ENCODE measurements at regions not wholly inside any gene's neighbourhood (a gene's known extent, or its start where the extent isn't known, plus 50 kb on each side); places are given as distances from the start of the nearest gene placed in this dataset.
"Not testable (repeated sequence)": the region's sequence is repeated elsewhere in the genome, so short reads cannot be mapped to it uniquely, and the experiment has no call there.

DNA sequence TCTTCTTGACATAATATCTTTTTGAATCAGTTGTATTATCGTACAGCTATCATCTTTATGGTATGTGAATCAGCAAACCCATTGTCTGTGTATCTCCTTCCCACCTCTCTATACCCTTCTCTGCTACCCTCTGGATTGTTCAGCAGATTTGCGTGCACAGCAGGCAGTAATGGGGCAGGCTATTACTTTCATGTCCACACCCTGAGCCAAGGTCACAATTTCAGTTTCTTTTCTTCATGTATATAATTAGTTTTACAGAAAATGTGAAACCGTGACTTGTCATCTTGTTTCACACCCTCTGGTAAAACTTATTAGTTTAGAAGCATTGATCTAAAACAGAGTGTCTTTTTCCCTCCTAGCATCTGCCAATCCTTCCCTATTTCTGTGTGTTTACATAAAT lies 770.4 kb upstream of the SEMA6D start:
- Mint-ChIP-seq H3K4me3 (no peak overlapping the region), H3K4me1 (ENCODE audit: low read depth in 2 of 2) (no peaks in the 10 kb centered on the region), H3K27me3 (no peaks in the 10 kb centered on the region), H3K9me3 (peaks cover 23% of the 10 kb centered on the region), H3K36me3 (peaks cover 15% of the 10 kb centered on the region), H3K27ac (no peak overlapping the region)
- no peak for ATAC-seq
- DNase-seq (ENCODE audit: low spot score) = no peak

DNA sequence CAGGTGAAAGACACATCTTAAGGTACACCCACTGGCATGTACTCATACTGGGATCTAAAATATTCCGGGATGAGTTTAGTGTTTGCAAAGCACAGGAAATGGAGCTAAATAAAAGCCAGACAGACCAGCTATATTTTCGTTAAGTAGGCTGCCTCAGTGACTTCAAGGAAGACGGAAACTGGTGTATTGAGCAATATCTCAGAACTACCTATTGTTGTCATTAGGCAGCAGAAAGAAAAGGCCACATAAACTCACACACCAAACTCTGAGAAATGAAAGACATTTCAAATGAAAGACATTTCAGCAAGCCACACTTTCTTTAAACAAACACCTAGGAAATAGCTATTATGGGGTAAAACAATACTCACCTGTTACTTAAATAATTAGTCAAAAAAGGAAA lies 761.7 kb upstream of the SEMA6D start:
- Mint-ChIP-seq H3K9me3 (peaks cover 23% of the 10 kb centered on the region), H3K36me3 (peaks cover 14% of the 10 kb centered on the region), H3K4me1 (ENCODE audit: low read depth in 2 of 2) (no peaks in the 10 kb centered on the region), H3K4me3 (no peak overlapping the region), H3K27ac (no peak overlapping the region), H3K27me3 (no peaks in the 10 kb centered on the region)
- DNase-seq (ENCODE audit: low spot score) (no peak), ATAC-seq (no peak)

DNA sequence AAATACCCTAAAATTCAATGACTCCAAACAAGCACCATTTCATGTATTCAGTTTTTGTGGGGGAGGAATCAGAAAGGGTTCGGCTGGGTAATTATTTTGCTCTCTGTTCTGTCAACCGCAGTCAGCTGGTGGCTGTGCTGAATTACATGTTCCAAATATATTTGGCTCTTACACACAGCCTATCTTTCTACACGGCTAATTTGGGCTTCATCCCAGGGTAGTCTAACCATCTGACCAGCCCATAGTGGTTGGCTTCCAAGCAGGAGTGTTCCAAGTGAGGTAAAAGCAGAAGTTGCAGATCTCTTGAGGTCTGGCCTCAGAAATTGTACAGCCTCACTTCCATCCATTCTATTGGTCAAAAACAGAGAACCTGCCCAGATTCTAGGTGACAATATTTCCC lies 760.8 kb upstream of the SEMA6D start:
- no peak overlapping the region for H3K27ac Mint-ChIP-seq

DNA sequence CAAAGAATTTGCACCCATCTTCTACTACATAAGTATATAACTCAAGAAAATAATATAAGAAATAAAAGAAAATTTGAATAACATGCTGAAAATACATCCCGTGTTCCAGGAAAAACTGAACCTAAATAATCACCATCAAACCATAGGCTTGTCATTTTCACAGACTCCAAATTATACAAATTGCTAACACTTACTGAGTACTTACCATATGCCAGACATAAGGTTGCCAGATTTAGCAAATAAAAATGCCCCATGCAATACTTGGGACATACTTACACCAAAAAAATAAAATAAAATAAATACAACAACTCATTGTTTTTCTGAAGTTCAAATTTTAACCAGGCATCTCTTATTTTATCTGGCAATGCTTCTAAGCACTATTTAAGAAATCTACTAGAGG lies 760.4 kb upstream of the SEMA6D start:
- DNase-seq (ENCODE audit: low spot score) (no peak), ATAC-seq (no peak)
- Mint-ChIP-seq H3K27ac (no peak overlapping the region), H3K36me3 (peaks cover 10% of the 10 kb centered on the region), H3K27me3 (no peaks in the 10 kb centered on the region), H3K4me1 (ENCODE audit: low read depth in 2 of 2) (no peaks in the 10 kb centered on the region), H3K9me3 (peaks cover 19% of the 10 kb centered on the region), H3K4me3 (no peak overlapping the region)

More for the DNA sequence above, 760.8 kb upstream of the SEMA6D start:
- Mint-ChIP-seq H3K4me1 (ENCODE audit: low read depth in 2 of 2) (no peaks in the 10 kb centered on the region), H3K4me3 (no peak overlapping the region), H3K9me3 (peaks cover 21% of the 10 kb centered on the region), H3K36me3 (peaks cover 12% of the 10 kb centered on the region), H3K27me3 (no peaks in the 10 kb centered on the region)
- DNase-seq (ENCODE audit: low spot score) (no peak), ATAC-seq (no peak)

DNA sequence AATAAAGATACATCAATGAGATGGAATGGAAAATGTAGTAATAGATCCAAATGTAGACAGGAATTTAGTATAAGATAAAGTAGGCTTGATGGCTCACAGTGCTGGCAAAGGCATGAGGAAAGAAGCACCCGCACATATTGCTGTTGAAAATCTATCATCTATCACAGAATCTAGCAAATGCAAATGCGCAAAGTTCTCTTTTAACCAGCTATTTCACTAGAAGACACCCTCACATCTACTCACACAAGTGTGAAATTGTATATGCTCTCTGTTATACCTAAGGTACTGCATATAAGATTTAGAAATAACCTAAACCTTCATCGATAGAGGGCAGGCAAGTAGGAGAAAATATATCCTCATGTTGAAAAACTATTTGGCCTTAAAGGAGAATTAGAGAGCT lies 756.7 kb upstream of the SEMA6D start:
- Mint-ChIP-seq H3K36me3 (peaks cover 7% of the 10 kb centered on the region), H3K4me1 (ENCODE audit: low read depth in 2 of 2) (no peaks in the 10 kb centered on the region), H3K27ac (no peak overlapping the region), H3K4me3 (no peak overlapping the region), H3K27me3 (no peaks in the 10 kb centered on the region), H3K9me3 (peaks cover 13% of the 10 kb centered on the region)
- DNase-seq (ENCODE audit: low spot score) = no peak
- no peak for ATAC-seq

DNA sequence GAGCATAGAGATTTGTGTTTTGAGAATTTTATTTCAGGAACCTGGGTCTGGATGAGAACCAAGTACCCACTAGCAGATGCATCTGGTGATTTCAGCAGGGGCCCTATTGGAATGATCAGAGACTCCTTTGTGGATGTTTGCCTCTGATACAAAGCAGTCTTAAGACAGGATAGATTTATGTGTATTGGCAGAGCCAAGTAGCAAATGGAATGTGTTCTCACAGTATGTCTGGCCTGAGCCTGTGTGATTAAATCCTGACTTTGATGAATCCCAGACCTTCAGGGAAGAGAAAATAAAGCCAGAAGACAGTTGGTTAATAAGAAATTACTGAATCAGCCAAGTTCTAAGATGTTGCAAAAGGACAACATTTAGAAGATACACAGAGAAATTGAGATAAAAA lies 755.5 kb upstream of the SEMA6D start:
- peaks cover 16% of the 10 kb centered on the region for H3K9me3 Mint-ChIP-seq
- ATAC-seq (no peak), DNase-seq (ENCODE audit: low spot score) (no peak)
- peaks cover 11% of the 10 kb centered on the region for H3K36me3 Mint-ChIP-seq
- H3K27ac Mint-ChIP-seq = no peak overlapping the region
- H3K4me1 Mint-ChIP-seq (ENCODE audit: low read depth in 2 of 2) = no peaks in the 10 kb centered on the region
- H3K27me3 Mint-ChIP-seq = no peaks in the 10 kb centered on the region
- no peak overlapping the region for H3K4me3 Mint-ChIP-seq

DNA sequence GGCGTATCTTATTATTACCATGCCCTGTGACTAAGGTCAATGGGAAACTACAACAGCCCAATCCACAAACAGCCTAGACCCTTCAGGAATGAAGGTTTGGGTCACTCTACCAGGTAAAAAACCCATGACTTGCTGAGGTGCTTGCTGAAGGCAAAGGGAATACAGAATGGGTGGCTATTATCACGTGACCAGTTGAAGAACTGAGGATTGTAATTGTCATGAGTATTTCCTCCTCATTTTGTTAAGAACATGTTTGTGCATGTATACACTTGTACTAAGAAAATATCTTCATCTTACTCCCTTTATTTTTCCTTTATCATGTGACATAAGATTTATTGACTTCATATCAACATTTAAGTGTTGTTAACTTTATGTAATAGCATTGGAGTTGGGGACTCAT lies 729.2 kb upstream of the SEMA6D start:
- not testable (repeated sequence) for ATAC-seq; H3K4me1 Mint-ChIP-seq (ENCODE audit: low read depth in 2 of 2); H3K27me3 Mint-ChIP-seq; H3K27ac Mint-ChIP-seq; H3K4me3 Mint-ChIP-seq; H3K36me3 Mint-ChIP-seq; DNase-seq (ENCODE audit: low spot score)
- H3K9me3 Mint-ChIP-seq = peaks cover 14% of the 10 kb centered on the region

DNA sequence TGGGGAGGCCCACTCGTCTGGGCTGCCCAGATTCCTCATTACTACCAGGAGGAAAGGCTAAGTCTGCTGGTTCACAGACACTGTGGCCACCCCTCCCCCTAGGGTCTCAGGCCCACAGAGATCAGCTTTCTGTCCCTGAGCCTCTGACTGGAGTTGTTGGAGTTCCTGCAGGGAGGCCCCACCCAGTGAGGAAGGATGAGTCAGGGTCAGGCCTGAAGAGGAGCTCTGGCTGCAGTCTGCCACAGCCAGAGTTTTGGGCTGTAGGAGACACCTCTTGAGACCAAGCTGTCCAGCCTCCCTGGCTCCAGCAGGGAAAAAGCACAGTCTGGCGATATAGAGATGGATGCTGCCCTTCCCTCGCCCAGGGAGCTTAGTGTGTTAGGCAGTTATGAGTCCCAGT lies 720.9 kb upstream of the SEMA6D start:
- no peak for DNase-seq (ENCODE audit: low spot score)
- no peak overlapping the region for H3K27ac Mint-ChIP-seq
- H3K27me3 Mint-ChIP-seq = no peaks in the 10 kb centered on the region
- H3K36me3 Mint-ChIP-seq = peaks cover 25% of the 10 kb centered on the region
- ATAC-seq = no peak
- H3K4me3 Mint-ChIP-seq = no peak overlapping the region
- H3K4me1 Mint-ChIP-seq (ENCODE audit: low read depth in 2 of 2) = no peaks in the 10 kb centered on the region
- H3K9me3 Mint-ChIP-seq = peaks cover 24% of the 10 kb centered on the region

DNA sequence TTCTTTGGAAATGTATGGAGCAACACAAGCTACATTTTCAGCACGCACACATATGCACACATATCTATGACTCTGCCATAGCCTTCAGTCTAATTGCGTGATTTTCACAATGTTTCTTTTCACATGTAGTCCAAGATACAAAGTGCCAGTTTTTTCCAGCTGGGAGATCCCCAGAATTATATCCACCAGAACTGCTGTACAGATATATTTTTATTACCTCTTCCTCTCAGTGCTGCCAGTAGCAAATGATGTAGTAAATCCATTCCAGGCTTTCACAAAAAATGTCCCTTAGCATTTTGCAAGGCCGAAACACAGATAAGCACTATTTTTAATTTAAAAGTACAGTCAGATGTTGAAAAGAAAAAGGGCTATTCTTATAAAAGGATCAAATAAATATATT lies 719.8 kb upstream of the SEMA6D start:
- peaks cover 20% of the 10 kb centered on the region for H3K9me3 Mint-ChIP-seq
- ATAC-seq (no peak), DNase-seq (ENCODE audit: low spot score) (no peak)
- peaks cover 25% of the 10 kb centered on the region for H3K36me3 Mint-ChIP-seq
- no peak overlapping the region for H3K4me3 Mint-ChIP-seq
- no peak overlapping the region for H3K27ac Mint-ChIP-seq
- no peaks in the 10 kb centered on the region for H3K4me1 Mint-ChIP-seq (ENCODE audit: low read depth in 2 of 2)
- H3K27me3 Mint-ChIP-seq = no peaks in the 10 kb centered on the region

DNA sequence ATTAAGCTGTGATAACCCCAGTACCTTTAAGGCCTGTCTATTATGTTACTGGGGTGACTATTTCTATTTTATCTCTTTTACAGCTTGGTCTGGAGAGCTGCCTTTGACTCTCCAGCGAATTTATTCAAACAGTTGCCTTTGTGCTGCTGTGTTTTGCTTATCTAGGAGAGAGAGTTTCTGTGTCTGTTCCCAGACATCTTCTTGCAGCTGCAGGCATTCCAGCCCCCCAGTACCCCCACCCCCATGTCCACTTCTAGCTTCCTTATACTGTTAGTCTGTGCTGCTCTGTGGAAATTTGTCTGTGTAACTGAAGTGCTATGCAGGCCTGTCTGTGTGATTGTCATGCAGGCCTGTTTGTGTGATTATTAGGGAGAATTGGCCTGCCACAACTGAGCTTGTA lies 713.7 kb upstream of the SEMA6D start:
- H3K9me3 Mint-ChIP-seq = peaks cover 16% of the 10 kb centered on the region
- H3K4me3 Mint-ChIP-seq = no peak overlapping the region
- DNase-seq (ENCODE audit: low spot score) (no peak), ATAC-seq (no peak)
- H3K36me3 Mint-ChIP-seq = peaks cover 8% of the 10 kb centered on the region
- H3K27ac Mint-ChIP-seq = no peak overlapping the region
- no peaks in the 10 kb centered on the region for H3K27me3 Mint-ChIP-seq
- H3K4me1 Mint-ChIP-seq (ENCODE audit: low read depth in 2 of 2) = no peaks in the 10 kb centered on the region

DNA sequence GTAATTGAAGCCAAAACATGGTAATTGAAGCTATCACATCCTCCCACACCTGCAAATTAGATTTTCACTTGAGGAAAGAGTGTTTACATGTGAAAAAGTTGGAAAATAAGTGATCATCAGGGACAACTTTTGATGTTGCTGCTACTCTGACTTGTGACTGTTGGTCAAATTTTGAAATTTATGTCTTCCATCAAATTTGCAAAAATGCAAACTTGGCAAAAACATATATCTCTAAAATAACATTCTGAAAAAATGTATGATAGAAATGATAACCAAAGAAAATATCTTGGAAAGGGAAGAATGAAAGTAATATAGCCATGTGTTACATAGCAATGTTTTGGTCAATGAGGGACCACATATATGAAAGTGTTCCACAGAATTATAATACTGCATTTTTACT lies 703.9 kb upstream of the SEMA6D start:
- H3K27me3 Mint-ChIP-seq = no peaks in the 10 kb centered on the region
- no peak overlapping the region for H3K4me3 Mint-ChIP-seq
- no peak for ATAC-seq

DNA sequence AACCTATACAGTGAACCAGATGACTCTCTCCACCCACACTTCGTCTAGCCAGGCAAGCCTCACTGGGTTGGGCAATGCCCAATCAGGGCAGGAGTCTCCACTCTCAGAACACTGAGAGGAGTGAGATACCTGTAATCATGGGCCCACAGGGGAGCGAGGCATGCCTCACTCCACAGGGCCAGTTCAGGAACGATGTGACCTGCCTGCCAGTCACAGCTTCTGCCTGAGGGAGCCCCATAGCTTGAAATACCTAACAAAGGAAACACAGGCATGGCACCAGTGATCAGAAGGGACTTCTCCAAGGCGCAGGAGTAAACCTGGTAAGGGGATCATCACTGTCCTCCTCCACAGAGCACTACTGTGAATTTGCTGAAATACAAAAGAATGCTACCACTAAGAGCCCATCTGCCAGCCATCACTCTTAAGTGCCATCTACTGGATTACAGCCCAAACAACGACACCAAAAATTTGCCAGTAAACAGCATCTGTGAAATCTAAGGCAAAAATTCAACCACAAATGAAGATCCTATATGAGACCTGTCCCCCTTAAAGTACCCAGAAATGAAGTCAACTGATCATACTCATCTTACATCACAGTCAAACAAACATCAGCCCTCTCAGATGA lies 689.9 kb upstream of the SEMA6D start:
- no peaks in the 10 kb centered on the region for H3K27me3 Mint-ChIP-seq
- DNase-seq (ENCODE audit: low spot score) = no peak
- ATAC-seq = no peak

More for the DNA sequence above, 703.9 kb upstream of the SEMA6D start:
- Mint-ChIP-seq H3K27ac (no peak overlapping the region), H3K9me3 (peaks cover 9% of the 10 kb centered on the region), H3K36me3 (no peaks in the 10 kb centered on the region), H3K4me1 (ENCODE audit: low read depth in 2 of 2) (no peaks in the 10 kb centered on the region)
- no peak for DNase-seq (ENCODE audit: low spot score)

DNA sequence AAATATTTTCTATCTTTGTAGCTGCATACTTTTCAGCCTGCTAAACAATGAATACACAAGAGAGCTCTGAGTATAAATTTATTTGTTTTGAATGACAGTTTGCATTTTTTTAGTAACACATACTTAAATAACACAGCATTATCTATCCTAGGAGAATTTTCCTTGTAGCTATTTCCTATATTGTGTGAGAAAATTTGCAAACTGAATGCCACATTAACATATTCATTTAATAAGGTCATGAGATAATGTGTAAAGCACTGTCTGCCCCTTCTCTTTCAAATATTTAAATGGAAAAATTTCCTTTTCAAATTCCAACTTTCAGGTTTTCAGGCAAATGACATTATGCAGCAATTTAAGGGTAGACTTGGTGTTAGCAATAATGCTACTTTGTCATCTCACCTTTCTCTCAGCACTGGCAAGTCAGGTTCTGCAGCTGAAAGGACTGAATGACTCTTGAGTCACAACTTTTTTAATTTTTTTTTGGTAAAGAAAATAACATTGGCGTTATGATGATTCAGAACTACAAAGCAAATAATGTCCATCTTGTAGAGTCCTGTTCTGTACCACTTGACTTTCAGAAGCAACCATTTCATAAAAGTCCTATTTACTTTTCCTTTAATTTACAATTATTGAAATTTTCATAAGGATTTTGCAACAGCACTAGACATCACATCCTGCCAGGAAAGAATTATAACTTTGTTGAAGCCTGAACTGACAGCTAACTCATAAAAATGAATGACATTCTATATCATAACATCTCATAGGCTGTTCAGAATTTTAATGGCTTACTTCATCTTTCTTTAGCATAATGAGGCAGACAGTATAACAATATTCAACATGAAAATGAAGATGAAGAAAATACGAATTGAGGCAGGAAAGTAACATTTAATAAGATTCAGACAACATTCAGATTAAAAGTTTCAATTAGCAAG lies 681.6 kb upstream of the SEMA6D start:
- H3K4me3 Mint-ChIP-seq = no peak overlapping the region
- ATAC-seq = no peak
- peaks cover 3% of the 10 kb centered on the region for H3K36me3 Mint-ChIP-seq
- H3K27me3 Mint-ChIP-seq = no peaks in the 10 kb centered on the region
- DNase-seq (ENCODE audit: low spot score) = no peak
- no peak overlapping the region for H3K27ac Mint-ChIP-seq
- H3K4me1 Mint-ChIP-seq (ENCODE audit: low read depth in 2 of 2) = no peaks in the 10 kb centered on the region
- peaks cover 10% of the 10 kb centered on the region for H3K9me3 Mint-ChIP-seq

More for the DNA sequence above, 689.9 kb upstream of the SEMA6D start:
- Mint-ChIP-seq H3K9me3 (peaks cover 22% of the 10 kb centered on the region), H3K4me1 (ENCODE audit: low read depth in 2 of 2) (no peaks in the 10 kb centered on the region), H3K4me3 (no peak overlapping the region), H3K36me3 (peaks cover 14% of the 10 kb centered on the region), H3K27ac (no peak overlapping the region)

DNA sequence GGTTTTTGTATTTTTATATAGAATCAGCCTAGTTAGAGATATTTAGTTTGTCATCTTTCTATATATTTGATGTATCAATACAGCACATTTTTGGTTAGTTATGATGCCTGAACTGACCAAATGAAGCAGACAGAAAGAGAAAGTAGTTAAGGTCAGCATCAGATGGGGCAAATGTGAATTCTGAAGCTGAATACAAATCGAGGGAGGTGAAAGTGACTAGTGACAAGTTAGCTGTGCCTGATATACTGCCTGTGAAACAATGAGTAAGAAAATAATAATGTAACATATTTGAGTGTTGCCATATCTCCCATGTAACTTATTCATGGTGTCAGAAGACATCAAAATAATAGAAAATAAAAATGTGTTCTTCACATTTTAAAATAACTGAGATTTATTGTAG lies 680.3 kb upstream of the SEMA6D start:
- DNase-seq (ENCODE audit: low spot score) (no peak), ATAC-seq (no peak)
- Mint-ChIP-seq H3K4me3 (no peak overlapping the region), H3K27me3 (no peaks in the 10 kb centered on the region), H3K27ac (no peak overlapping the region), H3K9me3 (peaks cover 5% of the 10 kb centered on the region), H3K36me3 (peaks cover 5% of the 10 kb centered on the region), H3K4me1 (ENCODE audit: low read depth in 2 of 2) (no peaks in the 10 kb centered on the region)
